ENCODE measurements at regions not wholly inside any gene's neighbourhood (a gene's known extent, or its start where the extent isn't known, plus 50 kb on each side); places are given as distances from the start of the nearest gene placed in this dataset.

GRCh38 chr20:43831481-43832065 is 83.1 kb upstream of the TOX2 start:
- Histone ChIP-seq H3K27ac (ENCODE audit: low read depth, low read length, poor library complexity, severe bottlenecking) (no peak overlapping the region), H3K9me2 (ENCODE audit: insufficient read depth, low read length) (no peaks in the 10 kb centered on the region), H3K79me2 (ENCODE audit: insufficient read depth, low read depth, low read length) (no peaks in the 10 kb centered on the region), H3K9me3 (ENCODE audit: low read length) (no peaks in the 10 kb centered on the region), H3K4me3 (ENCODE audit: low read depth, low read length, poor library complexity, severe bottlenecking) (no peak overlapping the region), H2AFZ (ENCODE audit: low read length) (no peak overlapping the region), H3K36me3 (ENCODE audit: insufficient read depth, low read length) (no peaks in the 10 kb centered on the region), H3K4me2 (ENCODE audit: low read length) (no peak overlapping the region), H4K20me1 (ENCODE audit: insufficient read depth, low read length) (no peaks in the 10 kb centered on the region), H3K4me1 (ENCODE audit: insufficient read depth, low read length, poor library complexity, severe bottlenecking) (no peaks in the 10 kb centered on the region)
- no peak for TF ChIP-seq EZH2phosphoT487 (IDR thresholded peaks at IDR 0.05; ENCODE audit: borderline replicate concordance, low read depth, low read length)
- TF ChIP-seq CTCF (conservative IDR thresholded peaks at IDR 0.05; ENCODE audit: low read length): no peak
- intact Hi-C loops (cut with micrococcal nuclease; ENCODE audit: unreplicated experiment): no loop called here
- ChIA-PET POLR2A (no interaction called here), CTCF (ENCODE audit: unreplicated experiment) (no interaction called here)
- no TSS peak for BruUV-seq (replicated peaks)
- no peak for DNase-seq (ENCODE audit: low spot score)

GRCh38 chr20:43830883-43831282 is 83.8 kb upstream of the TOX2 start:
- no peaks in the 10 kb centered on the region for H3K9me3 ChIP-seq (ENCODE audit: low read length)
- POLR2A ChIA-PET: no interaction called here
- CTCF ChIA-PET (ENCODE audit: unreplicated experiment): no interaction called here
- TF ChIP-seq EZH2phosphoT487 (IDR thresholded peaks at IDR 0.05; ENCODE audit: borderline replicate concordance, low read depth, low read length): no peak
- TF ChIP-seq CTCF (conservative IDR thresholded peaks at IDR 0.05; ENCODE audit: low read length): no peak
- no peak overlapping the region for H3K27ac ChIP-seq (ENCODE audit: low read depth, low read length, poor library complexity, severe bottlenecking)
- peaks cover 4% of the 10 kb centered on the region for H3K4me1 ChIP-seq (ENCODE audit: insufficient read depth, low read length, poor library complexity, severe bottlenecking)
- H3K36me3 ChIP-seq (ENCODE audit: insufficient read depth, low read length): no peaks in the 10 kb centered on the region
- H2AFZ ChIP-seq (ENCODE audit: low read length): no peak overlapping the region
- H3K79me2 ChIP-seq (ENCODE audit: insufficient read depth, low read depth, low read length): no peaks in the 10 kb centered on the region
- intact Hi-C loops (cut with micrococcal nuclease; ENCODE audit: unreplicated experiment): no loop called here
- H3K9me2 ChIP-seq (ENCODE audit: insufficient read depth, low read length): no peaks in the 10 kb centered on the region
- no peak for DNase-seq (ENCODE audit: low spot score)
- no TSS peak for BruUV-seq (replicated peaks)
- no peaks in the 10 kb centered on the region for H4K20me1 ChIP-seq (ENCODE audit: insufficient read depth, low read length)
- no peak overlapping the region for H3K4me3 ChIP-seq (ENCODE audit: low read depth, low read length, poor library complexity, severe bottlenecking)
- H3K4me2 ChIP-seq (ENCODE audit: low read length): no peak overlapping the region

- TF ChIP-seq EZH2phosphoT487 (IDR thresholded peaks at IDR 0.05; ENCODE audit: borderline replicate concordance, low read depth, low read length) (no peak), CTCF (conservative IDR thresholded peaks at IDR 0.05; ENCODE audit: low read length) (no peak)
- ChIA-PET POLR2A (interaction anchor here (0.9 kb wide), 1 partner anchor 10 kb away, joined by 3 read pairs; no protein-coding TSS in a partner anchor), CTCF (ENCODE audit: unreplicated experiment) (no interaction called here)
- BruUV-seq (replicated peaks): no TSS peak
- Histone ChIP-seq H3K27ac (ENCODE audit: low read depth, low read length, poor library complexity, severe bottlenecking) (no peak overlapping the region), H3K9me3 (ENCODE audit: low read length) (no peaks in the 10 kb centered on the region), H3K79me2 (ENCODE audit: insufficient read depth, low read depth, low read length) (no peaks in the 10 kb centered on the region), H3K4me3 (ENCODE audit: low read depth, low read length, poor library complexity, severe bottlenecking) (no peak overlapping the region), H3K4me2 (ENCODE audit: low read length) (no peak overlapping the region), H2AFZ (ENCODE audit: low read length) (no peak overlapping the region), H3K36me3 (ENCODE audit: insufficient read depth, low read length) (no peaks in the 10 kb centered on the region), H4K20me1 (ENCODE audit: insufficient read depth, low read length) (no peaks in the 10 kb centered on the region), H3K4me1 (ENCODE audit: insufficient read depth, low read length, poor library complexity, severe bottlenecking) (peaks cover 10% of the 10 kb centered on the region), H3K9me2 (ENCODE audit: insufficient read depth, low read length) (no peaks in the 10 kb centered on the region)
- intact Hi-C loops (cut with micrococcal nuclease; ENCODE audit: unreplicated experiment): no loop called here
- DNase-seq (ENCODE audit: low spot score): no peak
Measured at GRCh38 chr20:43829951-43830690, 84.5 kb upstream of the TOX2 start.

All from OCI-LY7 (cell line).